ENCODE measurements at regions not wholly inside any gene's neighbourhood (a gene's known extent, or its start where the extent isn't known, plus 50 kb on each side); places are given as distances from the start of the nearest gene placed in this dataset.
"Not testable (repeated sequence)": the region's sequence is repeated elsewhere in the genome, so short reads cannot be mapped to it uniquely, and the experiment has no call there.

- no peak for DNase-seq (ENCODE audit: low read depth, low spot score)
Observed at GRCh38 chr1:101479945-101480344, 243.1 kb downstream of the S1PR1 start.

- peak; percentile 34 for DNase-seq (ENCODE audit: low read depth, low spot score)
Observed at GRCh38 chr1:101482306-101482705, 245.5 kb downstream of the S1PR1 start.

GRCh38 chr1:101483982-101484688 lies 247.3 kb downstream of the S1PR1 start:
- no peak for DNase-seq (ENCODE audit: low read depth, low spot score)

GRCh38 chr1:101484689-101485338 lies 248.0 kb downstream of the S1PR1 start:
- no peak for DNase-seq (ENCODE audit: low read depth, low spot score)

- DNase-seq (ENCODE audit: low read depth, low spot score): no peak
Observed at GRCh38 chr1:101485712-101486111, 248.9 kb downstream of the S1PR1 start.

GRCh38 chr1:101492144-101492543 lies 255.3 kb downstream of the S1PR1 start:
- not testable (repeated sequence) for DNase-seq (ENCODE audit: low read depth, low spot score)

GRCh38 chr1:101493920-101494319 lies 257.1 kb downstream of the S1PR1 start:
- not testable (repeated sequence) for DNase-seq (ENCODE audit: low read depth, low spot score)

- no peak for DNase-seq (ENCODE audit: low read depth, low spot score)
Observed at GRCh38 chr1:101496109-101496508, 259.3 kb downstream of the S1PR1 start.

GRCh38 chr1:101497881-101498559 lies 261.2 kb downstream of the S1PR1 start:
- no peak for DNase-seq (ENCODE audit: low read depth, low spot score)

- not testable (repeated sequence) for DNase-seq (ENCODE audit: low read depth, low spot score)
Observed at GRCh38 chr1:101504106-101504505, 267.3 kb downstream of the S1PR1 start.

- not testable (repeated sequence) for DNase-seq (ENCODE audit: low read depth, low spot score)
Observed at GRCh38 chr1:101505240-101505639, 268.4 kb downstream of the S1PR1 start.

GRCh38 chr1:101506541-101507164 lies 269.8 kb downstream of the S1PR1 start:
- no peak for DNase-seq (ENCODE audit: low read depth, low spot score)

GRCh38 chr1:101507547-101507971 lies 270.7 kb downstream of the S1PR1 start:
- DNase-seq (ENCODE audit: low read depth, low spot score): no peak

GRCh38 chr1:101508913-101509312 lies 272.1 kb downstream of the S1PR1 start:
- DNase-seq (ENCODE audit: low read depth, low spot score): no peak

GRCh38 chr1:101509370-101509769 lies 272.6 kb downstream of the S1PR1 start:
- no peak for DNase-seq (ENCODE audit: low read depth, low spot score)

GRCh38 chr1:101511202-101511891 lies 274.5 kb downstream of the S1PR1 start:
- DNase-seq (ENCODE audit: low read depth, low spot score): no peak

- peak; percentile 47 for DNase-seq (ENCODE audit: low read depth, low spot score)
Observed at GRCh38 chr1:101520302-101520701, 283.5 kb downstream of the S1PR1 start.

GRCh38 chr1:101522486-101522885 lies 285.7 kb downstream of the S1PR1 start:
- DNase-seq (ENCODE audit: low read depth, low spot score): no peak

GRCh38 chr1:101526813-101527212 lies 290.0 kb downstream of the S1PR1 start:
- no peak for DNase-seq (ENCODE audit: low read depth, low spot score)

GRCh38 chr1:101532377-101532776 lies 295.6 kb downstream of the S1PR1 start:
- no peak for DNase-seq (ENCODE audit: low read depth, low spot score)

GRCh38 chr1:101540161-101540560 lies 303.3 kb downstream of the S1PR1 start:
- DNase-seq (ENCODE audit: low read depth, low spot score): no peak

- DNase-seq (ENCODE audit: low read depth, low spot score): no peak
Observed at GRCh38 chr1:101546885-101547284, 310.1 kb downstream of the S1PR1 start.

Data from ELF-1 (cell line).